ENCODE measurements at regions not wholly inside any gene's neighbourhood (a gene's known extent, or its start where the extent isn't known, plus 50 kb on each side); places are given as distances from the start of the nearest gene placed in this dataset.

GRCh38 chr3:194875581-194876402 is 190.1 kb downstream of the FAM43A start:
- TF ChIP-seq CTCF (IDR thresholded peaks at IDR 0.05) (no peak), POLR2AphosphoS5 (IDR thresholded peaks at IDR 0.05; ENCODE audit: low read depth, low read length) (no peak), REST (IDR thresholded peaks at IDR 0.05; ENCODE audit: insufficient read depth in 1 of 2, low read depth in 2 of 2, low read length in 1 of 2) (no peak), SIN3A (IDR thresholded peaks at IDR 0.05; ENCODE audit: borderline replicate concordance, insufficient read depth, low read depth, low read length) (no peak)

Data from Panc1 (cell line).